Neuron (in vitro differentiated cells): ENCODE measurements at regions not wholly inside any gene's neighbourhood (a gene's known extent, or its start where the extent isn't known, plus 50 kb on each side); places are given as distances from the start of the nearest gene placed in this dataset.
"Not testable (repeated sequence)": the region's sequence is repeated elsewhere in the genome, so short reads cannot be mapped to it uniquely, and the experiment has no call there.

Experiments
- H2AFZ ChIP-seq: one replicate; pipeline ENCODE4 v1.6.1; 2013; ENCODE audit warnings: low read depth, mild to moderate bottlenecking, inconsistent platforms, low read length, moderate library complexity
- H3K27me3 ChIP-seq: one replicate; pipeline ENCODE4 v1.6.1; 2013; ENCODE audit warnings: low read length; ENCODE audit not compliant: insufficient read depth
- H3K36me3 ChIP-seq: one replicate; pipeline ENCODE4 v1.6.1; 2013; ENCODE audit warnings: low read length; ENCODE audit not compliant: insufficient read depth
- H3K4me1 ChIP-seq: one replicate; pipeline ENCODE4 v1.6.1; 2013; ENCODE audit warnings: low read length; ENCODE audit not compliant: insufficient read depth
- H3K4me3 ChIP-seq: 2 replicates; pipeline ENCODE4 v1.5.1; 2013; ENCODE audit warnings: mild to moderate bottlenecking, low read length, moderate library complexity
- H3K9me3 ChIP-seq: one replicate; pipeline ENCODE4 v1.6.1; 2013; ENCODE audit warnings: low read length

DNA sequence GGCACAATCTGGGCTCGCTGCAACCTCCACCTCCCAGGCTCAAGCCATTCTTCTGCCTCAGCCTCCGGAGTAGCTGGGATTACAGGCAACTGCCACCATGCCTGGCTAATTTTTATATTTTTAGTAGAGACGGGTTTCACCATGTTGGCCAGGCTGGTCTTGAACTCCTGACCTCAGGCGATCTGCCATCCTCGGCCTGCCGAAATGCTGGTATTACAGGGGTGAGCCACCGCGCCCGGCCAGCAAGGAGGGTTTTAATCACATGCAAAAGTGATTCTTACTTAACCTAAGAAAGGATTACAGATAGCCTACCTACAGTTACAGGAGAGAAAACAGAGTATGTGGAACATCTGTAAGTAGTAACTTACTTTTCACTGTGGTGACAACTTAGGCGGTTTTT is 163.4 kb downstream of the VGLL3 start:
- H3K4me3 ChIP-seq, H3K27me3 ChIP-seq, H2AFZ ChIP-seq, H3K9me3 ChIP-seq, H3K4me1 ChIP-seq, H3K36me3 ChIP-seq: not testable (repeated sequence)

DNA sequence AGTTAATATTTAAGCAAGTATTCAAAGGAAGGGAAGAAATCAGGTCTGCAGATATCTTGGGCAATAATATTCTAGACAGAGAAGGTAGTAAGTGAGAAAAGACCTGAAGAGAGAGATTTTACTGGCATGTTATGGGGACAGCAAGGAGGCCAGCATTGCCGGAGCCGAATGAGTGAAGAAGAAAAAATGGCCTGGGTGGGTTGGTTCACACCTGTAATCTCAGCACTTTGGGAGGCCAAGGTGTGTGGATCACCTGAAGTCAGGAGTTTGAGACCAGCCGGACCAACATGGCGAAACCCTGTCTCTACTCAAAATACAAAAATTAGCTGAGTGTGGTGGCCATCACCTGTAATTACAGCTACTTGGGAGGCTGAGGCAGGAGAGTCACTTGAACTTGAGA is 164.7 kb downstream of the VGLL3 start:
- Histone ChIP-seq H2AFZ (no peak overlapping the region), H3K9me3 (no peaks in the 10 kb centered on the region), H3K4me1 (no peaks in the 10 kb centered on the region), H3K4me3 (no peak overlapping the region), H3K27me3 (no peaks in the 10 kb centered on the region), H3K36me3 (no peaks in the 10 kb centered on the region)

- Histone ChIP-seq H3K27me3 (no peaks in the 10 kb centered on the region), H2AFZ (peak overlapping the region; percentile 10), H3K36me3 (no peaks in the 10 kb centered on the region), H3K9me3 (no peaks in the 10 kb centered on the region), H3K4me1 (peaks cover 38% of the 10 kb centered on the region), H3K4me3 (no peak overlapping the region)
Observed at GRCh38 chr3:86815880-86816279, 175.1 kb downstream of the VGLL3 start.

DNA sequence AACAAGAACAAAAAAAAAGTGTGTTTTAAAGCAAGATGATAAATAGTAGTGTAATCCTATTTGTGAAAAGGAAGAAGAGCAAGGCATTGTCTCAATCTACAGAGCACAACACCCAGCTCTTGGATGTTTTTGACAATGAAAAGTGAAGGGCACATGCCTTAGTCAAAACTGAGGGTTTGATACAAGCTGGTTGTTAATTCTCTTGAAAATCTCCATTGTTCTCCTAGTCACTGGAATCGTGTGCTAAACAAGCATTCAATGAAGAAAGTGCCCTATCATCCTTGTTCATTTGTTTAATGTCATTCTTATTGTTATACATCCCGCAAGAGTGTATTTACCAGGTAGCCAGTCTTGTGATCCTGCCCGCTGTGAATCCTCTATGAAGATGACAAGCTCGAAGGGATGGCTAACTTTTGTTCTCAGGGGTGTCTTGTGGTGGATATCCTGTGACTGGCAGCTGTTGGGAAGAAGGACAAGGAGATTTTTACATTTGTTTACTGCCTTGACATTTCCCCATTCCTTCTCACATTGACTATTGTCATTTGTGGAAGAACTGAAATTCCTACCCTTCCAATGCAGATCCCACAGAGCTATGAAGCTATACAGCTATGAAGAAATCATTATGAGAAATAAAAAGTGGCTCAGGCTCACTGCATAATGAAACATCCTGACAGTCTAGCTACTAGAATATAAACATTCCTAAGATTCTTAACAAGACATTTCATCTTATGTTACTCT is 175.9 kb downstream of the VGLL3 start:
- H3K36me3 ChIP-seq = no peaks in the 10 kb centered on the region
- H3K4me1 ChIP-seq = peaks cover 38% of the 10 kb centered on the region
- peak overlapping the region; percentile 4 for H3K4me3 ChIP-seq
- peak overlapping the region; percentile 10 for H2AFZ ChIP-seq
- H3K27me3 ChIP-seq = no peaks in the 10 kb centered on the region
- no peaks in the 10 kb centered on the region for H3K9me3 ChIP-seq

DNA sequence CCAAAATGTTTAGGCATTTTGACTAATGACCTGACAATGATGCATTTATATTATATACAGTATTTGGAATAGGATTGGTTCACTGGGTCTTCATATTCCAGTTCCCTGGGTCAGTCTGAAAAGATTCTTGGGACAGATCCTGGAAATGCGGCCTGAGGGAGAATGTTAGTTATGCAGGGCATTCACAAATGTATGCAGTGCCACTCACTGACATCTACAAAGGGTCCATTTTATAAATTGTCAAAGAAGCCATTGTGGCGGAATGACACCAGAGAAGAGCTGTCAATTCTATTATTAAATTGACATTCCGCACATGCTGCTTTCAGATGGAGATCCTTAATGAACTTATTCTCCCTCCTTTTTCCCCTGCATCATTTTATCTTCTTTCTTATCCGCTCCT is 176.6 kb downstream of the VGLL3 start:
- Histone ChIP-seq H3K4me3 (no peak overlapping the region), H3K4me1 (peaks cover 38% of the 10 kb centered on the region), H3K9me3 (no peaks in the 10 kb centered on the region), H3K36me3 (no peaks in the 10 kb centered on the region), H3K27me3 (no peaks in the 10 kb centered on the region), H2AFZ (no peak overlapping the region)

GRCh38 chr3:86801921-86802320 is 189.0 kb downstream of the VGLL3 start:
- Histone ChIP-seq H3K36me3 (no peaks in the 10 kb centered on the region), H3K27me3 (no peaks in the 10 kb centered on the region), H2AFZ (no peak overlapping the region), H3K9me3 (no peaks in the 10 kb centered on the region), H3K4me1 (no peaks in the 10 kb centered on the region), H3K4me3 (no peak overlapping the region)

DNA sequence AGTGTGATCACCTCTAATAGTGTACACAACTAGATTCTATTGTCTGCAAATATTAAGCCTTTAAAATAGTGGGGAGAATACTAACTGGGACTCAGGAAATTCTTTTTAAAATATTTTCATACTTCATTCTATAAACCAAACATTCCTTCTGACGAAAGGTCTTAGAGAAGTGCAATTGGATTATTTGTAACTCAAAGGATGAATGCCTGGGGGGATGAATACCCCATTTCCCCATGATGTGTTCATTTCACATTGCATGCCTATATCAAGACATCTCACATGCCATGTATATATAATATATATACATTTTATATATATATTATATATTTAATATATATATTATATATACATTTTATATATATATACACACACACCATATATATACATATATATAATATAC is 189.9 kb downstream of the VGLL3 start:
- Histone ChIP-seq H3K27me3 (no peaks in the 10 kb centered on the region), H3K4me1 (no peaks in the 10 kb centered on the region), H3K9me3 (no peaks in the 10 kb centered on the region), H3K36me3 (no peaks in the 10 kb centered on the region), H2AFZ (no peak overlapping the region), H3K4me3 (no peak overlapping the region)

DNA sequence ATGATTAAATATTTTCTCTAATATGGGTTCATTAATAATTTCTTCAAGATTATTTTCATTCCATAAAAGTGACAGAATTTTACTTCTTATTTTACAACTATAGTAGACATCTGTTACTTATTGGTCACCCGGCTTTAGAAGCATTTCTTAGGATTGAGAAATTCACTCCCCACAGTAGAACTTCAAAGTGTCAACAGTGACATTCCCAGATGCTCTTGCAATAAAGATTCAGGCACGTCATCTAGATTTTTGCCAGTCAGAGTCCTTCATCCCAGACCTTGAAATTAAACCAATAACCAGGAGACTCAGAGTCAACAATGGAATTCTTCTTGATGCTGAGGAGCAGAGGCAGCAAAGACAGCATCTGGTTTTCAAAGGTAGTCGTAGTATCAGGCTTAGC is 190.8 kb downstream of the VGLL3 start:
- Histone ChIP-seq H3K36me3 (no peaks in the 10 kb centered on the region), H2AFZ (no peak overlapping the region), H3K4me1 (no peaks in the 10 kb centered on the region), H3K27me3 (no peaks in the 10 kb centered on the region), H3K9me3 (no peaks in the 10 kb centered on the region), H3K4me3 (no peak overlapping the region)

- peaks cover 14% of the 10 kb centered on the region for H3K4me1 ChIP-seq
- H3K36me3 ChIP-seq = no peaks in the 10 kb centered on the region
- no peaks in the 10 kb centered on the region for H3K27me3 ChIP-seq
- no peak overlapping the region for H3K4me3 ChIP-seq
- H2AFZ ChIP-seq = no peak overlapping the region
- H3K9me3 ChIP-seq = no peaks in the 10 kb centered on the region
Observed at GRCh38 chr3:86797946-86798345, 193.0 kb downstream of the VGLL3 start.

DNA sequence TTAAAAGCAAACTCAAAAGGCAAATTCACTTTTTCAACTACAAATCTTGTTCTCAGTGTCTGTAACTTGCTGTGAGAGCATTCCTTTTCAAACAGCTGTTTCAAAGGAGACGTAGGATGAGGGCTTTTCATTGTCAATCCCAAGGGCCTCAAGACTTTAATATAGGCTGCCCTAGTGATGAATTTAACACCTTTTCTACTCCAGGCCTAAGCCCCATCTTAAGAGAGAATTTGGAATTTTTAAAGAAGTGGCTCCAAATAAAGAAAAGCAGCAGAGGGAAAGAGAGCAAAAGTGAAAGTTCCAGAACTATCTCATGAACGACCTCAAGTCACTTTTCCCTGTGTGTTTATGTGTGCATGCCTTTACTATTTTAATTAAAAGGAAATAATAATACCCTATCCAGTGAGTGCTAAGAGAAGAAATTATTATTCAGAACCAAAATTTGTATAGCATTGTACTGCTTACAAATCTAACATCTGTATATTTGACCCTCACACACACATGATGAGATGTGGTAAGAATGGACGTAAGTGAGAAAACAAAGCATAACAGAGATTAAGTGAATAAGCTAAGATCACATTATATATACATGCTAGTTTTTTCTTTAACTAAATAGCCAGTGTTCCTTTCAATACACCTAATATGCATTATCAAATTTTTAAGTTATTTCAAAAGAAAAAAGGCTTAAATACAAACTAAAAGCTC is 196.4 kb downstream of the VGLL3 start:
- no peak overlapping the region for H3K4me3 ChIP-seq
- H3K27me3 ChIP-seq = no peaks in the 10 kb centered on the region
- H2AFZ ChIP-seq = no peak overlapping the region
- H3K9me3 ChIP-seq = no peaks in the 10 kb centered on the region
- no peaks in the 10 kb centered on the region for H3K36me3 ChIP-seq
- H3K4me1 ChIP-seq = peaks cover 14% of the 10 kb centered on the region

GRCh38 chr3:86793786-86794185 is 197.2 kb downstream of the VGLL3 start:
- H3K4me3 ChIP-seq = no peak overlapping the region
- no peaks in the 10 kb centered on the region for H3K27me3 ChIP-seq
- peak overlapping the region; percentile 6 for H2AFZ ChIP-seq
- H3K36me3 ChIP-seq = no peaks in the 10 kb centered on the region
- H3K9me3 ChIP-seq = no peaks in the 10 kb centered on the region
- peaks cover 14% of the 10 kb centered on the region for H3K4me1 ChIP-seq

- Histone ChIP-seq H3K4me1 (peaks cover 14% of the 10 kb centered on the region), H3K4me3 (no peak overlapping the region), H2AFZ (no peak overlapping the region), H3K9me3 (no peaks in the 10 kb centered on the region), H3K27me3 (no peaks in the 10 kb centered on the region), H3K36me3 (no peaks in the 10 kb centered on the region)
Observed at GRCh38 chr3:86792316-86792715, 198.6 kb downstream of the VGLL3 start.

GRCh38 chr3:86790884-86791549 is 199.9 kb downstream of the VGLL3 start:
- Histone ChIP-seq H3K27me3 (no peaks in the 10 kb centered on the region), H3K4me1 (peaks cover 16% of the 10 kb centered on the region), H2AFZ (no peak overlapping the region), H3K4me3 (no peak overlapping the region), H3K9me3 (no peaks in the 10 kb centered on the region), H3K36me3 (no peaks in the 10 kb centered on the region)
